HepG2 (cell line): ENCODE measurements at regions not wholly inside any gene's neighbourhood (a gene's known extent, or its start where the extent isn't known, plus 50 kb on each side); places are given as distances from the start of the nearest gene placed in this dataset.

Experiments
- ATAC-seq: fragments of 200-7000 bp; cut with Tn5 transposase; 3 replicates; pipeline ENCODE4 v1.9.1; 2020; ENCODE audit warnings: mild to moderate bottlenecking, moderate library complexity
- BruUV-seq: library from RNA; stranded (reverse); fragments of 400-500 nt; replicated peaks from 2 replicates; lab custom pipeline; 2021; lab: Mats Ljungman, UMichigan
- CTCF ChIA-PET: fragments of 300-600 bp; formaldehyde crosslinking; extraction: SDS; loops from one replicate; lab custom pipeline; 2021; ENCODE audit warnings: low total read pairs, inconsistent platforms, low intra/inter-chr PET ratio; lab: Yijun Ruan, JAX
- POLR2A ChIA-PET: fragments of 350-600 bp; sonication (Branson Sonifier 250); formaldehyde crosslinking; loops from one replicate; lab custom pipeline; 2020; ENCODE audit warnings: antibody characterized with exemption, inconsistent platforms; lab: Yijun Ruan, JAX
- DNase-seq: peaks from one replicate; pipeline ENCODE4 v3.0.0-alpha.2; 2015; ENCODE audit warnings: low spot score
- FAIRE-seq: peaks from 3 replicates; lab custom pipeline; 2011; peaks lifted over from hg19 to GRCh38; lab: Jason Lieb, UNC
- H2AFZ ChIP-seq: one replicate; pipeline ENCODE4 v1.6.1; 2011; ENCODE audit warnings: low read length, inconsistent platforms
- H3K27ac ChIP-seq: fragments of 300-600 bp; 3 replicates; pipeline ENCODE4 v1.8.0; 2011; ENCODE audit warnings: mixed run types, mild to moderate bottlenecking, mixed read lengths, low read length, inconsistent platforms; ENCODE audit not compliant: insufficient read depth; ENCODE audit errors: extremely low read length
- H3K27me3 ChIP-seq, 2 experiments: fragments of 200-600 bp in 1 of 2; 2 replicates in 1 of 2; 3 replicates in 1 of 2; pipeline versions ENCODE4 v1.6.0 to v1.8.0; 2011; ENCODE audit warnings: low read length in 2 of 2, mild to moderate bottlenecking in 2 of 2, moderate library complexity in 2 of 2, inconsistent platforms in 1 of 2; ENCODE audit not compliant: insufficient read depth in 2 of 2, control insufficient read depth in 1 of 2
- H3K36me3 ChIP-seq, 2 experiments: fragments of 200-600 bp in 1 of 2; replicated peaks in 1 of 2; 2 replicates in 1 of 2; 3 replicates in 1 of 2; pipeline versions ENCODE4 v1.5.1 to v1.8.0; 2011; ENCODE audit warnings: low read length in 2 of 2, inconsistent platforms in 1 of 2; ENCODE audit not compliant: insufficient read depth in 2 of 2, control insufficient read depth in 1 of 2
- H3K4me1 ChIP-seq: 2 replicates; pipeline ENCODE4 v1.5.1; 2012; ENCODE audit warnings: low read length, inconsistent platforms; ENCODE audit not compliant: insufficient read depth
- H3K4me2 ChIP-seq: 2 replicates; pipeline ENCODE4 v1.6.0; 2011; ENCODE audit warnings: low read depth, low read length, inconsistent platforms
- H3K4me3 ChIP-seq, 3 experiments: fragments of 200-600 bp in 1 of 3; sonication (generic), shearing (Covaris generic) in 1 of 3; replicated peaks in 1 of 3; 2 replicates each; pipeline ENCODE4 v1.5.1; 2011 to 2016; ENCODE audit warnings: low read length in 3 of 3, inconsistent platforms in 2 of 3, low read depth in 2 of 3, mild to moderate bottlenecking in 2 of 3, control low read depth in 1 of 3, mixed read lengths in 1 of 3; ENCODE audit not compliant: insufficient read depth in 1 of 3
- H3K79me2 ChIP-seq: one replicate; pipeline ENCODE4 v1.6.1; 2011; ENCODE audit warnings: low read length, inconsistent platforms; ENCODE audit not compliant: insufficient read depth
- H3K9ac ChIP-seq: 2 replicates; pipeline ENCODE4 v1.6.0; 2011; ENCODE audit warnings: mild to moderate bottlenecking, low read depth, low read length, inconsistent platforms; ENCODE audit not compliant: insufficient read depth
- H3K9me3 ChIP-seq: 2 replicates; pipeline ENCODE4 v1.5.1; 2012; ENCODE audit warnings: mild to moderate bottlenecking, low read length
- H4K20me1 ChIP-seq: 2 replicates; pipeline ENCODE4 v1.6.0; 2011; ENCODE audit warnings: inconsistent platforms, mild to moderate bottlenecking, low read length, moderate library complexity; ENCODE audit not compliant: insufficient read depth
- KLF6 ChIP-seq: IDR thresholded peaks from 2 replicates; pipeline ENCODE4 v1.8.0; 2016; ENCODE audit warnings: missing biosample characterization, missing genetic modification reagents
- KLF9 ChIP-seq: IDR thresholded peaks from 2 replicates; pipeline ENCODE4 v1.6.1; 2016; ENCODE audit warnings: low read depth
- NFE2L1 ChIP-seq: sonication (generic); formaldehyde crosslinking; IDR thresholded peaks from 2 replicates; pipeline ENCODE4 v1.4.0; 2020; ENCODE audit warnings: missing genetic modification reagents, mild to moderate bottlenecking, borderline replicate concordance
- NFRKB ChIP-seq: fragments of 450-650 bp; IDR thresholded peaks from 2 replicates; pipeline ENCODE4 v1.6.1; 2017
- PLRG1 ChIP-seq: fragments of 450-650 bp; conservative IDR thresholded peaks from 2 replicates; pipeline ENCODE4 v1.6.1; 2016
- REXO4 ChIP-seq: sonication (generic); formaldehyde crosslinking; IDR thresholded peaks from 2 replicates; pipeline ENCODE4 v1.8.0; 2022; ENCODE audit warnings: missing genetic modification reagents, mild to moderate bottlenecking, borderline replicate concordance
- RNF219 ChIP-seq: sonication (generic); formaldehyde crosslinking; IDR thresholded peaks from 2 replicates; pipeline ENCODE4 v1.5.0; 2020; ENCODE audit warnings: mild to moderate bottlenecking, missing genetic modification reagents
- SNAPC2 ChIP-seq: sonication (generic); formaldehyde crosslinking; IDR thresholded peaks from 2 replicates; pipeline ENCODE4 v1.8.1; 2022; ENCODE audit warnings: mild to moderate bottlenecking, missing genetic modification reagents
- SYNCRIP ChIP-seq: fragments of 200-400 bp; formaldehyde crosslinking; IDR thresholded peaks from 2 replicates; pipeline ENCODE4 v1.6.1; 2018; ENCODE audit warnings: mild to moderate bottlenecking, low read depth, low read length; ENCODE audit not compliant: insufficient read depth
- TEF ChIP-seq: sonication (generic); formaldehyde crosslinking; IDR thresholded peaks from 2 replicates; pipeline ENCODE4 v1.5.0; 2020; ENCODE audit warnings: missing genetic modification reagents
- ZNF766 ChIP-seq: sonication (generic); formaldehyde crosslinking; IDR thresholded peaks from 2 replicates; pipeline ENCODE4 v1.5.0; 2020; ENCODE audit warnings: missing genetic modification reagents, borderline replicate concordance
- WGBS: methylation state at CpG from one replicate; pipeline ENCODE4 v1.1.6; 2017; ENCODE audit warnings: low lambda C conversion rate; 5-methylcytosine and 5-hydroxymethylcytosine counted together
- in situ Hi-C: cut with HindIII; loops from 2 replicates; pipeline ENCODE4 v1.10.0; 2017; ENCODE audit warnings: low pct_unique_long_range_greater_than_20kb; ENCODE audit not compliant: extremely low pct_ligation_motif_present
- intact Hi-C: fragments of 100-400 bp; cut with micrococcal nuclease; formaldehyde crosslinking; loops from one replicate; pipeline ENCODE4 v1.10.0; 2022; ENCODE audit not compliant: unreplicated experiment
- TF ChIP-seq, protein P1 (sequence below): sonication (generic); formaldehyde crosslinking; IDR thresholded peaks from 2 replicates; pipeline ENCODE4 v1.5.0; 2020; ENCODE audit warnings: mild to moderate bottlenecking, missing genetic modification reagents, borderline replicate concordance

GRCh38 chr13:85529218-85529594 lies 270.0 kb downstream of the SLITRK6 start:
- Histone ChIP-seq H4K20me1 (no peaks in the 10 kb centered on the region), H3K4me2 (no peak overlapping the region), H2AFZ (no peak overlapping the region), H3K9me3 (no peaks in the 10 kb centered on the region), H3K9ac (no peak overlapping the region), H3K4me1 (no peaks in the 10 kb centered on the region), H3K4me3 (no peak overlapping the region), H3K27ac (no peak overlapping the region), H3K27me3 (no peaks in the 10 kb centered on the region)
- WGBS: 0% methylated on average over 2 of the region's 2 CpGs
- CTCF ChIA-PET: no interaction called here
- in situ Hi-C loops: no loop called here
- DNase-seq (no peak), ATAC-seq (no peak), FAIRE-seq (no peak)
- no TSS peak for BruUV-seq
- intact Hi-C loops: no loop called here
- POLR2A ChIA-PET: no interaction called here
- TF ChIP-seq ZNF766 (CRISPR knock-in tag): no peak
- no peak for TF ChIP-seq RNF219
- no peak for TF ChIP-seq TEF (CRISPR knock-in tag)
- TF ChIP-seq KLF6 (CRISPR knock-in tag): no peak
- TF ChIP-seq, all 625 proteins: peak for 0
- Histone ChIP-seq H3K36me3 (no peaks in the 10 kb centered on the region), H3K79me2 (no peaks in the 10 kb centered on the region)

- POLR2A ChIA-PET: no interaction called here
- no peak overlapping the region for H3K4me3 ChIP-seq
- no peak for TF ChIP-seq REXO4
- TF ChIP-seq SNAPC2 (CRISPR knock-in tag): no peak
- no peak for TF ChIP-seq PLRG1
- TF ChIP-seq, protein P1, sequence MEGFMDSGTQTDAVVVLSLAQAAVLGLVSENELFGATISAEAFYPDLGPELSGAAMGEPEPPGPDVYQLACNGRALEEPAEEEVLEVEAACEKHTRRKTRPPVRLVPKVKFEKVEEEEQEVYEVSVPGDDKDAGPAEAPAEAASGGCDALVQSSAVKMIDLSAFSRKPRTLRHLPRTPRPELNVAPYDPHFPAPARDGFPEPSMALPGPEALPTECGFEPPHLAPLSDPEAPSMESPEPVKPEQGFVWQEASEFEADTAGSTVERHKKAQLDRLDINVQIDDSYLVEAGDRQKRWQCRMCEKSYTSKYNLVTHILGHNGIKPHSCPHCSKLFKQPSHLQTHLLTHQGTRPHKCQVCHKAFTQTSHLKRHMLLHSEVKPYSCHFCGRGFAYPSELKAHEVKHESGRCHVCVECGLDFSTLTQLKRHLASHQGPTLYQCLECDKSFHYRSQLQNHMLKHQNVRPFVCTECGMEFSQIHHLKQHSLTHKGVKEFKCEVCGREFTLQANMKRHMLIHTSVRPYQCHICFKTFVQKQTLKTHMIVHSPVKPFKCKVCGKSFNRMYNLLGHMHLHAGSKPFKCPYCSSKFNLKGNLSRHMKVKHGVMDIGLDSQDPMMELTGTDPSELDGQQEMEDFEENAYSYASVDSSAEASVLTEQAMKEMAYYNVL (CRISPR knock-in tag): no peak
- TF ChIP-seq NFRKB: no peak
- no peak for TF ChIP-seq KLF9
- no peak for TF ChIP-seq SYNCRIP
- no peak for TF ChIP-seq NFE2L1 (CRISPR knock-in tag)
- ATAC-seq (no peak), FAIRE-seq (no peak), DNase-seq (no peak)
- H3K4me1 ChIP-seq: no peaks in the 10 kb centered on the region
- H3K9me3 ChIP-seq: no peaks in the 10 kb centered on the region
- WGBS: 3% methylated on average over 3 of the region's 3 CpGs
- no TSS peak for BruUV-seq
- CTCF ChIA-PET: no interaction called here
- in situ Hi-C loops: no loop called here
- intact Hi-C loops: no loop called here
- H3K36me3 ChIP-seq: no peaks in the 10 kb centered on the region
- H3K9ac ChIP-seq: no peak overlapping the region
- no peak overlapping the region for H2AFZ ChIP-seq
- H3K27ac ChIP-seq: no peak overlapping the region
- no peaks in the 10 kb centered on the region for H3K79me2 ChIP-seq
- no peaks in the 10 kb centered on the region for H3K27me3 ChIP-seq
- H3K4me2 ChIP-seq: no peak overlapping the region
- H4K20me1 ChIP-seq: no peaks in the 10 kb centered on the region
Measured at GRCh38 chr13:85528491-85529217, 270.6 kb downstream of the SLITRK6 start.
